Vagina (tissue), 2 donors: ENCODE measurements at regions not wholly inside any gene's neighbourhood (a gene's known extent, or its start where the extent isn't known, plus 50 kb on each side); places are given as distances from the start of the nearest gene placed in this dataset.

Source experiments
- POLR2A ChIP-seq, 2 donors: fragments of 450-650 bp; IDR thresholded peaks; one replicate each; pipeline ENCODE4 v1.6.1; 2017; ENCODE audit warnings: antibody characterized with exemption in 2 of 2, mild to moderate bottlenecking in 2 of 2, moderate library complexity in 2 of 2
- TF ChIP-seq, protein P1 (sequence below), 3 experiments: fragments of 450-650 bp in 2 of 3; fragments of 200-600 bp in 1 of 3; sonication (generic) in 1 of 3; IDR thresholded peaks; one replicate each; pipeline ENCODE4 v1.5.1; 2017 to 2019; ENCODE audit warnings: antibody characterized with exemption in 3 of 3, mild to moderate bottlenecking in 2 of 3, moderate library complexity in 2 of 3

DNA sequence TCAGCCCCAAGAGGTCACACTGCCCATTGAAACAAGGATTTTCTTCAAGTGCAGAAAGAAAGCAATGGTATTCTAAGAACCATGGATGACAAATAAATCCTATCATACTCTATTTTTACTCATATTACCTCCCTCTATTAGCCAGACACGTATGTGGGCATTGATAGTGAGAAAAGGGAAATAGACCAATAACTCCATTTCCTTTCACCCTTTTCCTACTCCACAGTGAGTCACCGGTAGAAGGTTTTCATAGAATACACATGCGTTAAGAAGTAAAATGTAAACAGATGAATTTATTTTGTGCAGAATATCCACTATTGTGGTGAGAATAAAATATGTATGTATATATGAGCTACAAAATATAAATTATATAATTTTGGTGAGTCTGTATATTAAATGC, 568.9 kb upstream of the ADGRL4 start:
- TF ChIP-seq, protein P1, sequence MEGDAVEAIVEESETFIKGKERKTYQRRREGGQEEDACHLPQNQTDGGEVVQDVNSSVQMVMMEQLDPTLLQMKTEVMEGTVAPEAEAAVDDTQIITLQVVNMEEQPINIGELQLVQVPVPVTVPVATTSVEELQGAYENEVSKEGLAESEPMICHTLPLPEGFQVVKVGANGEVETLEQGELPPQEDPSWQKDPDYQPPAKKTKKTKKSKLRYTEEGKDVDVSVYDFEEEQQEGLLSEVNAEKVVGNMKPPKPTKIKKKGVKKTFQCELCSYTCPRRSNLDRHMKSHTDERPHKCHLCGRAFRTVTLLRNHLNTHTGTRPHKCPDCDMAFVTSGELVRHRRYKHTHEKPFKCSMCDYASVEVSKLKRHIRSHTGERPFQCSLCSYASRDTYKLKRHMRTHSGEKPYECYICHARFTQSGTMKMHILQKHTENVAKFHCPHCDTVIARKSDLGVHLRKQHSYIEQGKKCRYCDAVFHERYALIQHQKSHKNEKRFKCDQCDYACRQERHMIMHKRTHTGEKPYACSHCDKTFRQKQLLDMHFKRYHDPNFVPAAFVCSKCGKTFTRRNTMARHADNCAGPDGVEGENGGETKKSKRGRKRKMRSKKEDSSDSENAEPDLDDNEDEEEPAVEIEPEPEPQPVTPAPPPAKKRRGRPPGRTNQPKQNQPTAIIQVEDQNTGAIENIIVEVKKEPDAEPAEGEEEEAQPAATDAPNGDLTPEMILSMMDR (IDR thresholded peaks at IDR 0.05) = no peak
- no peak for TF ChIP-seq POLR2A (IDR thresholded peaks at IDR 0.05)
